Right atrium auricular region (tissue), 2 donors: ENCODE measurements at regions not wholly inside any gene's neighbourhood (a gene's known extent, or its start where the extent isn't known, plus 50 kb on each side); places are given as distances from the start of the nearest gene placed in this dataset.
"Not testable (repeated sequence)": the region's sequence is repeated elsewhere in the genome, so short reads cannot be mapped to it uniquely, and the experiment has no call there.

Experiments used
- DNase-seq: peaks from one replicate; pipeline ENCODE4 v3.0.0-alpha.2; 2019; ENCODE audit warnings: low spot score
- H3K27ac ChIP-seq, 2 donors: fragments of 200-600 bp; sonication (generic); 1 replicate in 1 of 2; 2 replicates in 1 of 2; pipeline ENCODE4 v1.5.1; 2016 to 2019
- H3K27me3 ChIP-seq, 2 donors: fragments of 200-600 bp; sonication (generic); one replicate each; pipeline versions ENCODE4 v1.5.1 to v1.6.0; 2017 to 2019
- H3K36me3 ChIP-seq: fragments of 200-600 bp; sonication (generic); one replicate; pipeline ENCODE4 v1.5.1; 2016
- H3K4me1 ChIP-seq, 2 donors: fragments of 200-600 bp; sonication (generic); one replicate each; pipeline versions ENCODE4 v1.5.1 to v1.6.0; 2017 to 2019
- H3K4me3 ChIP-seq, 2 donors: fragments of 200-600 bp; sonication (generic); 1 replicate in 1 of 2; 2 replicates in 1 of 2; pipeline ENCODE4 v1.5.1; 2017 to 2019; ENCODE audit warnings: mild to moderate bottlenecking in 1 of 2, moderate library complexity in 1 of 2
- H3K9me3 ChIP-seq, 2 donors: fragments of 200-600 bp; sonication (generic); one replicate each; pipeline ENCODE4 v1.5.1; 2019
- CTCF ChIP-seq, 2 donors: fragments of 200-600 bp; sonication (generic); IDR thresholded peaks; one replicate each; pipeline ENCODE4 v1.5.1; 2019; ENCODE audit warnings: antibody characterized with exemption in 2 of 2

GRCh38 chr5:101338226-101338625 is 435.1 kb upstream of the ST8SIA4 start:
- H3K27me3 ChIP-seq, result no peaks in the 10 kb centered on the region

GRCh38 chr5:101327816-101328215 is 424.7 kb upstream of the ST8SIA4 start:
- DNase-seq, result no peak
- Histone ChIP-seq H3K36me3 (no peaks in the 10 kb centered on the region), H3K27ac (no peak overlapping the region), H3K4me3 (no peak overlapping the region), H3K27me3 (no peaks in the 10 kb centered on the region), H3K9me3 (peaks cover 0 to 11% of the 10 kb centered on the region in 2 donors), H3K4me1 (no peaks in the 10 kb centered on the region)
- TF ChIP-seq CTCF (IDR thresholded peaks at IDR 0.05), result no peak

More at GRCh38 chr5:101338226-101338625, 435.1 kb upstream of the ST8SIA4 start:
- Histone ChIP-seq H3K4me1 (no peaks in the 10 kb centered on the region), H3K9me3 (no peaks in the 10 kb centered on the region), H3K4me3 (no peak overlapping the region), H3K36me3 (no peaks in the 10 kb centered on the region), H3K27ac (no peak overlapping the region)
- TF ChIP-seq CTCF (IDR thresholded peaks at IDR 0.05), result no peak
- DNase-seq, result no peak

- Histone ChIP-seq H3K27ac (no peak overlapping the region), H3K4me3 (no peak overlapping the region), H3K9me3 (peaks cover 0 to 11% of the 10 kb centered on the region in 2 donors), H3K4me1 (no peaks in the 10 kb centered on the region), H3K27me3 (no peaks in the 10 kb centered on the region), H3K36me3 (no peaks in the 10 kb centered on the region)
- DNase-seq, result no peak
- TF ChIP-seq CTCF (IDR thresholded peaks at IDR 0.05), result no peak
Observed at GRCh38 chr5:101326766-101327165, 423.7 kb upstream of the ST8SIA4 start.

- not testable (repeated sequence) for H3K27ac ChIP-seq, DNase-seq, H3K27me3 ChIP-seq, H3K4me3 ChIP-seq, H3K9me3 ChIP-seq, H3K36me3 ChIP-seq, H3K4me1 ChIP-seq
Observed at GRCh38 chr5:101316401-101316800, 413.3 kb upstream of the ST8SIA4 start.

GRCh38 chr5:101306391-101307137 is 403.5 kb upstream of the ST8SIA4 start:
- no peaks in the 10 kb centered on the region for H3K36me3 ChIP-seq
- no peak for TF ChIP-seq CTCF (IDR thresholded peaks at IDR 0.05)
- H3K4me1 ChIP-seq, result no peaks in the 10 kb centered on the region
- DNase-seq, result no peak
- no peak overlapping the region for H3K4me3 ChIP-seq
- no peak overlapping the region for H3K27ac ChIP-seq
- H3K27me3 ChIP-seq, result no peaks in the 10 kb centered on the region
- H3K9me3 ChIP-seq, result no peaks in the 10 kb centered on the region

- no peak for DNase-seq
- H3K4me3 ChIP-seq, result no peak overlapping the region
- no peak overlapping the region for H3K27ac ChIP-seq
- no peaks in the 10 kb centered on the region for H3K4me1 ChIP-seq
- no peak for TF ChIP-seq CTCF (IDR thresholded peaks at IDR 0.05)
- no peaks in the 10 kb centered on the region for H3K36me3 ChIP-seq
- no peaks in the 10 kb centered on the region for H3K27me3 ChIP-seq
- peaks cover 0 to under 1% of the 10 kb centered on the region in 2 donors for H3K9me3 ChIP-seq
Observed at GRCh38 chr5:101296477-101296876, 393.4 kb upstream of the ST8SIA4 start.
